ENCODE measurements at regions not wholly inside any gene's neighbourhood (a gene's known extent, or its start where the extent isn't known, plus 50 kb on each side); places are given as distances from the start of the nearest gene placed in this dataset.

GRCh38 chr5:61779743-61780142 is 447.7 kb downstream of the ZSWIM6 start:
- intact Hi-C loops (cut with micrococcal nuclease): no loop called here
- ChIA-PET POLR2A (no interaction called here), CTCF (no interaction called here)
- H3K4me3 ChIP-seq (replicated peaks in 1 of 3; ENCODE audit: insufficient read depth in 1 of 3, low read depth in 1 of 3, low read length in 3 of 3): no peak overlapping the region
- no peaks in the 10 kb centered on the region for H3K4me1 ChIP-seq (ENCODE audit: control insufficient read depth, extremely low read depth, insufficient read depth, low read length)
- no peaks in the 10 kb centered on the region for H3K9me1 ChIP-seq (replicated peaks; ENCODE audit: control insufficient read depth, extremely low read depth, insufficient read depth, low read length)
- no peak for DNase-seq (ENCODE audit: low read depth, low spot score)
- H3K9me3 ChIP-seq (replicated peaks; ENCODE audit: control insufficient read depth, insufficient read depth, low read length): no peaks in the 10 kb centered on the region
- H3K27ac ChIP-seq (ENCODE audit: insufficient read depth, low read depth, low read length): no peak overlapping the region
- H3K9ac ChIP-seq (replicated peaks; ENCODE audit: extremely low read depth, insufficient read depth, low read length): no peak overlapping the region
- no peak for TF ChIP-seq GATA2 (IDR thresholded peaks at IDR 0.05; ENCODE audit: insufficient read depth, insufficient read length, low read depth, low read length)
- no peak for TF ChIP-seq EZH2 (IDR thresholded peaks at IDR 0.05; ENCODE audit: borderline replicate concordance, low read depth, low read length, severe bottlenecking)
- TF ChIP-seq FOS (IDR thresholded peaks at IDR 0.05; ENCODE audit: borderline replicate concordance, insufficient read depth, low read length): no peak
- TF ChIP-seq, protein P1, sequence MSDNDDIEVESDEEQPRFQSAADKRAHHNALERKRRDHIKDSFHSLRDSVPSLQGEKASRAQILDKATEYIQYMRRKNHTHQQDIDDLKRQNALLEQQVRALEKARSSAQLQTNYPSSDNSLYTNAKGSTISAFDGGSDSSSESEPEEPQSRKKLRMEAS (IDR thresholded peaks at IDR 0.05; ENCODE audit: insufficient read depth, insufficient read length): no peak
- TF ChIP-seq MYC (IDR thresholded peaks at IDR 0.05; ENCODE audit: low read depth, low read length): no peak
- TF ChIP-seq JUN (IDR thresholded peaks at IDR 0.05; ENCODE audit: borderline replicate concordance, insufficient read depth, insufficient read length, low read depth): no peak
- TF ChIP-seq, protein P2, sequence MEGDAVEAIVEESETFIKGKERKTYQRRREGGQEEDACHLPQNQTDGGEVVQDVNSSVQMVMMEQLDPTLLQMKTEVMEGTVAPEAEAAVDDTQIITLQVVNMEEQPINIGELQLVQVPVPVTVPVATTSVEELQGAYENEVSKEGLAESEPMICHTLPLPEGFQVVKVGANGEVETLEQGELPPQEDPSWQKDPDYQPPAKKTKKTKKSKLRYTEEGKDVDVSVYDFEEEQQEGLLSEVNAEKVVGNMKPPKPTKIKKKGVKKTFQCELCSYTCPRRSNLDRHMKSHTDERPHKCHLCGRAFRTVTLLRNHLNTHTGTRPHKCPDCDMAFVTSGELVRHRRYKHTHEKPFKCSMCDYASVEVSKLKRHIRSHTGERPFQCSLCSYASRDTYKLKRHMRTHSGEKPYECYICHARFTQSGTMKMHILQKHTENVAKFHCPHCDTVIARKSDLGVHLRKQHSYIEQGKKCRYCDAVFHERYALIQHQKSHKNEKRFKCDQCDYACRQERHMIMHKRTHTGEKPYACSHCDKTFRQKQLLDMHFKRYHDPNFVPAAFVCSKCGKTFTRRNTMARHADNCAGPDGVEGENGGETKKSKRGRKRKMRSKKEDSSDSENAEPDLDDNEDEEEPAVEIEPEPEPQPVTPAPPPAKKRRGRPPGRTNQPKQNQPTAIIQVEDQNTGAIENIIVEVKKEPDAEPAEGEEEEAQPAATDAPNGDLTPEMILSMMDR (IDR thresholded peaks at IDR 0.05; ENCODE audit: extremely low read depth in 1 of 2, insufficient read depth in 1 of 2, low read depth in 1 of 2, low read length in 2 of 2): no peak
- no peak for TF ChIP-seq POLR2AphosphoS5 (IDR thresholded peaks at IDR 0.05; ENCODE audit: insufficient read depth, low read depth, low read length)
- TF ChIP-seq POLR2A (IDR thresholded peaks at IDR 0.05; ENCODE audit: low read depth, low read length): no peak
- dilution Hi-C loops (cut with MboI; ENCODE audit: extremely low pct_ligation_motif_present, low sequenced_read_pairs): no loop called here
- FAIRE-seq: no peak
- H3K27me3 ChIP-seq (ENCODE audit: control insufficient read depth in 2 of 2, insufficient read depth in 2 of 2, low read length in 2 of 2): peaks cover 0 to 4% of the 10 kb centered on the region in 2 experiments
- no TSS peak for BruUV-seq (replicated peaks)
- H3K79me2 ChIP-seq (ENCODE audit: control insufficient read depth, insufficient read depth, low read length): no peaks in the 10 kb centered on the region
- no peak overlapping the region for H2AFZ ChIP-seq (ENCODE audit: low read depth, low read length)
- H4K20me1 ChIP-seq (replicated peaks; ENCODE audit: control insufficient read depth, extremely low read depth, insufficient read depth, low read length): no peaks in the 10 kb centered on the region
- no peak overlapping the region for H3K4me2 ChIP-seq (ENCODE audit: insufficient read depth, low read length)
- no peaks in the 10 kb centered on the region for H3K36me3 ChIP-seq (ENCODE audit: control insufficient read depth in 2 of 2, extremely low read depth in 1 of 2, insufficient read depth in 2 of 2, low read length in 2 of 2)
